ENCODE measurements at regions not wholly inside any gene's neighbourhood (a gene's known extent, or its start where the extent isn't known, plus 50 kb on each side); places are given as distances from the start of the nearest gene placed in this dataset.

- no peak for TF ChIP-seq ZBTB40 (IDR thresholded peaks at IDR 0.05; ENCODE audit: borderline replicate concordance)
- no peak for TF ChIP-seq BCLAF1 (IDR thresholded peaks at IDR 0.05)
Observed at GRCh38 chr2:66897181-66897580, 462.3 kb downstream of the MEIS1 start (continued).

- SMC1A ChIA-PET (ENCODE audit: uncharacterized antibody, unreplicated experiment): no interaction called here
- TF ChIP-seq CHD2 (IDR thresholded peaks at IDR 0.05; ENCODE audit: borderline replicate concordance, low read depth, low read length): no peak
- TF ChIP-seq RAD51 (IDR thresholded peaks at IDR 0.05): no peak
- H3K9me3 ChIP-seq (replicated peaks; ENCODE audit: control insufficient read depth, insufficient read depth, low read length): no peaks in the 10 kb centered on the region
- RAD21 ChIA-PET (ENCODE audit: unreplicated experiment): no interaction called here
- H3K9ac ChIP-seq (ENCODE audit: control insufficient read depth, insufficient read depth, low read length): no peak overlapping the region
- intact Hi-C loops (cut with micrococcal nuclease; ENCODE audit: unreplicated experiment) (no loop called here), in situ Hi-C loops (cut with MboI) (no loop called here)
- WGBS (ENCODE audit: insufficient coverage, insufficient replicate concordance, low lambda C conversion rate, missing lambda C conversion rate): 0% methylated on average over 2 of the region's 2 CpGs
- no peak overlapping the region for H3K4me2 ChIP-seq (ENCODE audit: control insufficient read depth, insufficient read depth)
- FAIRE-seq: no peak
- no peak overlapping the region for H2AFZ ChIP-seq (ENCODE audit: control insufficient read depth, low read depth, low read length)
- DNase-seq (ENCODE audit: low read depth, low spot score): no peak
- ATAC-seq: no peak
- no peaks in the 10 kb centered on the region for H3K36me3 ChIP-seq (ENCODE audit: control insufficient read depth in 2 of 2, insufficient read depth in 2 of 2, low read length in 1 of 2)
- H3K4me1 ChIP-seq (ENCODE audit: control insufficient read depth, insufficient read depth, low read length): no peaks in the 10 kb centered on the region
- no TSS peak for BruUV-seq (replicated peaks)
- H3K79me2 ChIP-seq (ENCODE audit: control insufficient read depth, insufficient read depth, low read length): no peaks in the 10 kb centered on the region
- H4K20me1 ChIP-seq (ENCODE audit: control insufficient read depth, insufficient read depth): no peaks in the 10 kb centered on the region
- CTCF ChIA-PET: no interaction called here
- H3K27me3 ChIP-seq (replicated peaks in 1 of 2; ENCODE audit: control insufficient read depth in 2 of 2, insufficient read depth in 2 of 2, low read length in 1 of 2): no peaks in the 10 kb centered on the region; a peak in 1 of 4 replicates
- H3K4me3 ChIP-seq: no peak overlapping the region
- POLR2A ChIA-PET: no interaction called here
- H3K27ac ChIP-seq (ENCODE audit: control insufficient read depth, insufficient read depth): no peak overlapping the region
Observed at GRCh38 chr2:66897691-66898150, 462.8 kb downstream of the MEIS1 start.

All from GM12878 (cell line).